ENCODE measurements at regions not wholly inside any gene's neighbourhood (a gene's known extent, or its start where the extent isn't known, plus 50 kb on each side); places are given as distances from the start of the nearest gene placed in this dataset.
"Not testable (repeated sequence)": the region's sequence is repeated elsewhere in the genome, so short reads cannot be mapped to it uniquely, and the experiment has no call there.

- DNase-seq (ENCODE audit: low read depth, low spot score), result no peak
Observed at GRCh38 chr13:50227361-50227760, 212.1 kb downstream of the KCNRG start.

GRCh38 chr13:50228527-50228926 lies 213.3 kb downstream of the KCNRG start:
- DNase-seq (ENCODE audit: low read depth, low spot score), result no peak

GRCh38 chr13:50229960-50230661 lies 214.9 kb downstream of the KCNRG start:
- no peak for DNase-seq (ENCODE audit: low read depth, low spot score)

GRCh38 chr13:50230662-50230978 lies 215.4 kb downstream of the KCNRG start:
- no peak for DNase-seq (ENCODE audit: low read depth, low spot score)

- DNase-seq (ENCODE audit: low read depth, low spot score), result not testable (repeated sequence)
Observed at GRCh38 chr13:50233574-50233973, 218.3 kb downstream of the KCNRG start.

- no peak for DNase-seq (ENCODE audit: low read depth, low spot score)
Observed at GRCh38 chr13:50235604-50236342, 220.5 kb downstream of the KCNRG start.

- no peak for DNase-seq (ENCODE audit: low read depth, low spot score)
Observed at GRCh38 chr13:50236898-50237318, 221.7 kb downstream of the KCNRG start.

GRCh38 chr13:50238922-50239321 lies 223.7 kb downstream of the KCNRG start:
- DNase-seq (ENCODE audit: low read depth, low spot score), result no peak

GRCh38 chr13:50241479-50241878 lies 226.2 kb downstream of the KCNRG start:
- no peak for DNase-seq (ENCODE audit: low read depth, low spot score)

GRCh38 chr13:50243931-50244330 lies 228.7 kb downstream of the KCNRG start:
- DNase-seq (ENCODE audit: low read depth, low spot score), result no peak

GRCh38 chr13:50244355-50244712 lies 229.1 kb downstream of the KCNRG start:
- DNase-seq (ENCODE audit: low read depth, low spot score), result no peak

GRCh38 chr13:50244713-50245574 lies 229.7 kb downstream of the KCNRG start:
- DNase-seq (ENCODE audit: low read depth, low spot score), result no peak

- DNase-seq (ENCODE audit: low read depth, low spot score), result no peak
Observed at GRCh38 chr13:50247223-50247622, 232.0 kb downstream of the KCNRG start.

- DNase-seq (ENCODE audit: low read depth, low spot score), result no peak
Observed at GRCh38 chr13:50248516-50249143, 233.4 kb downstream of the KCNRG start.

GRCh38 chr13:50249144-50249521 lies 233.9 kb downstream of the KCNRG start:
- no peak for DNase-seq (ENCODE audit: low read depth, low spot score)

GRCh38 chr13:50250401-50250800 lies 235.2 kb downstream of the KCNRG start:
- no peak for DNase-seq (ENCODE audit: low read depth, low spot score)

- no peak for DNase-seq (ENCODE audit: low read depth, low spot score)
Observed at GRCh38 chr13:50255639-50256038, 240.4 kb downstream of the KCNRG start.

- DNase-seq (ENCODE audit: low read depth, low spot score), result not testable (repeated sequence)
Observed at GRCh38 chr13:50256536-50257321, 241.5 kb downstream of the KCNRG start.

GRCh38 chr13:50257646-50258045 lies 242.4 kb downstream of the KCNRG start:
- DNase-seq (ENCODE audit: low read depth, low spot score), result no peak

GRCh38 chr13:50261130-50261901 lies 246.1 kb downstream of the KCNRG start:
- DNase-seq (ENCODE audit: low read depth, low spot score), result no peak
